ENCODE measurements at regions not wholly inside any gene's neighbourhood (a gene's known extent, or its start where the extent isn't known, plus 50 kb on each side); places are given as distances from the start of the nearest gene placed in this dataset.

DNA sequence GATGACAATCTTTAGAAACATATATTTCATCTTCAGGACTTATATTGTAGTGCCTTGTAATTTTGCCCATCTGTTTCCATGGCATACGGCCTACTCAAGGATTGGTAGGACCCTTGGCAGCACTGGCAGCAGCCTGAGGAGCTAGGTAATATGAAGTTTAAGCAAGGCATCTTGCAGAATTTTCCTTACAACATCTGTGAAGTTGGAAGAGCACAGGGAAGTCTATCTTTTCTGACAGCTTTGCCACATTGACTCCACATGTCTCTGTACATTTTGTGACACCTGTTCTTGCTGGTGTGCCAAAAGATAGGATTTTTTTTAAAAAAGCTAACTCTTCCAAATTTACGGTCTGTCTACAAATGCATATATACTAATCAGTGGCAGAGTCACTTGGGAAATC lies 1235.2 kb downstream of the PCDH7 start:
- intact Hi-C loops (cut with micrococcal nuclease; ENCODE audit: unreplicated experiment) (no loop called here), in situ Hi-C loops (cut with HindIII; ENCODE audit: low pct_unique_long_range_greater_than_20kb, low sequenced_read_pairs) (no loop called here)
- ChIA-PET CTCF (no interaction called here), POLR2A (no interaction called here)
- no peaks in the 10 kb centered on the region for H3K4me1 ChIP-seq (ENCODE audit: control insufficient read depth, insufficient read depth, low read length)
- H3K27ac ChIP-seq (ENCODE audit: low read length) = no peak overlapping the region
- no peak overlapping the region for H3K4me3 ChIP-seq (ENCODE audit: low read depth in 2 of 2, low read length in 2 of 2)
- H3K27me3 ChIP-seq (ENCODE audit: control insufficient read depth, insufficient read depth, low read length) = no peaks in the 10 kb centered on the region
- ATAC-seq (no peak), DNase-seq (ENCODE audit: low read depth, low spot score) (no peak)
- H3K36me3 ChIP-seq (ENCODE audit: control insufficient read depth, insufficient read depth, low read length) = no peaks in the 10 kb centered on the region
- BruUV-seq (replicated peaks) = no TSS peak
- no peaks in the 10 kb centered on the region for H3K9me3 ChIP-seq (ENCODE audit: control insufficient read depth, insufficient read depth, low read depth, low read length)
- TF ChIP-seq, protein P1, sequence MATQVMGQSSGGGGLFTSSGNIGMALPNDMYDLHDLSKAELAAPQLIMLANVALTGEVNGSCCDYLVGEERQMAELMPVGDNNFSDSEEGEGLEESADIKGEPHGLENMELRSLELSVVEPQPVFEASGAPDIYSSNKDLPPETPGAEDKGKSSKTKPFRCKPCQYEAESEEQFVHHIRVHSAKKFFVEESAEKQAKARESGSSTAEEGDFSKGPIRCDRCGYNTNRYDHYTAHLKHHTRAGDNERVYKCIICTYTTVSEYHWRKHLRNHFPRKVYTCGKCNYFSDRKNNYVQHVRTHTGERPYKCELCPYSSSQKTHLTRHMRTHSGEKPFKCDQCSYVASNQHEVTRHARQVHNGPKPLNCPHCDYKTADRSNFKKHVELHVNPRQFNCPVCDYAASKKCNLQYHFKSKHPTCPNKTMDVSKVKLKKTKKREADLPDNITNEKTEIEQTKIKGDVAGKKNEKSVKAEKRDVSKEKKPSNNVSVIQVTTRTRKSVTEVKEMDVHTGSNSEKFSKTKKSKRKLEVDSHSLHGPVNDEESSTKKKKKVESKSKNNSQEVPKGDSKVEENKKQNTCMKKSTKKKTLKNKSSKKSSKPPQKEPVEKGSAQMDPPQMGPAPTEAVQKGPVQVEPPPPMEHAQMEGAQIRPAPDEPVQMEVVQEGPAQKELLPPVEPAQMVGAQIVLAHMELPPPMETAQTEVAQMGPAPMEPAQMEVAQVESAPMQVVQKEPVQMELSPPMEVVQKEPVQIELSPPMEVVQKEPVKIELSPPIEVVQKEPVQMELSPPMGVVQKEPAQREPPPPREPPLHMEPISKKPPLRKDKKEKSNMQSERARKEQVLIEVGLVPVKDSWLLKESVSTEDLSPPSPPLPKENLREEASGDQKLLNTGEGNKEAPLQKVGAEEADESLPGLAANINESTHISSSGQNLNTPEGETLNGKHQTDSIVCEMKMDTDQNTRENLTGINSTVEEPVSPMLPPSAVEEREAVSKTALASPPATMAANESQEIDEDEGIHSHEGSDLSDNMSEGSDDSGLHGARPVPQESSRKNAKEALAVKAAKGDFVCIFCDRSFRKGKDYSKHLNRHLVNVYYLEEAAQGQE (IDR thresholded peaks at IDR 0.05; ENCODE audit: insufficient read depth in 1 of 2, low read depth in 2 of 2, low read length in 1 of 2) = no peak
- TF ChIP-seq POLR2AphosphoS5 (IDR thresholded peaks at IDR 0.05; ENCODE audit: low read depth, low read length) (no peak), TCF7L2 (IDR thresholded peaks at IDR 0.05; ENCODE audit: low read depth, low read length) (no peak), SIN3A (IDR thresholded peaks at IDR 0.05; ENCODE audit: borderline replicate concordance, insufficient read depth, low read depth, low read length) (no peak)
- TF ChIP-seq, protein P2, sequence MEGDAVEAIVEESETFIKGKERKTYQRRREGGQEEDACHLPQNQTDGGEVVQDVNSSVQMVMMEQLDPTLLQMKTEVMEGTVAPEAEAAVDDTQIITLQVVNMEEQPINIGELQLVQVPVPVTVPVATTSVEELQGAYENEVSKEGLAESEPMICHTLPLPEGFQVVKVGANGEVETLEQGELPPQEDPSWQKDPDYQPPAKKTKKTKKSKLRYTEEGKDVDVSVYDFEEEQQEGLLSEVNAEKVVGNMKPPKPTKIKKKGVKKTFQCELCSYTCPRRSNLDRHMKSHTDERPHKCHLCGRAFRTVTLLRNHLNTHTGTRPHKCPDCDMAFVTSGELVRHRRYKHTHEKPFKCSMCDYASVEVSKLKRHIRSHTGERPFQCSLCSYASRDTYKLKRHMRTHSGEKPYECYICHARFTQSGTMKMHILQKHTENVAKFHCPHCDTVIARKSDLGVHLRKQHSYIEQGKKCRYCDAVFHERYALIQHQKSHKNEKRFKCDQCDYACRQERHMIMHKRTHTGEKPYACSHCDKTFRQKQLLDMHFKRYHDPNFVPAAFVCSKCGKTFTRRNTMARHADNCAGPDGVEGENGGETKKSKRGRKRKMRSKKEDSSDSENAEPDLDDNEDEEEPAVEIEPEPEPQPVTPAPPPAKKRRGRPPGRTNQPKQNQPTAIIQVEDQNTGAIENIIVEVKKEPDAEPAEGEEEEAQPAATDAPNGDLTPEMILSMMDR (IDR thresholded peaks at IDR 0.05) = no peak

DNA sequence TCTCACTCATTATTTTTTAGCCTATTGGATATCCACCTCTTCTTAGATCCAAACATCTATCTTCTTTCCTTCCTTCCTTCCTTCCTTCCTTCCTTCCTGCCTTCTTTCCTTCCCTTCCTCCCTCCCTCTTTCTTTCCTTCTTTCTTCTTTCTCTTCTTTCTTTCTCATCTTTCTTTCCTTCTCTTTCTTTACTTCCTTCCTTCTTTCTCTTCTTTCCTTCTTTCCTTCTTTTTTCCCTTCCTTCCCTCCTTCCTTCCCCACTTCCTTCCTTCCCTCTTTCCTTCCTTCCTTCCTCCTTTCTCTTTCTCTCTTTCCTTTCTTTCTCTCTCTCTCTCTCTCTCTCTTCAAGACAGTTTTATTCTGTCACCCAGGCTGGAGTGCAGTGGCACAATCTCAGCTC lies 1239.8 kb downstream of the PCDH7 start:
- H3K9me3 ChIP-seq (ENCODE audit: control insufficient read depth, insufficient read depth, low read depth, low read length) = no peaks in the 10 kb centered on the region
- no peaks in the 10 kb centered on the region for H3K36me3 ChIP-seq (ENCODE audit: control insufficient read depth, insufficient read depth, low read length)
- H3K27ac ChIP-seq (ENCODE audit: low read length) = no peak overlapping the region
- ATAC-seq (no peak), DNase-seq (ENCODE audit: low read depth, low spot score) (no peak)
- ChIA-PET CTCF (no interaction called here), POLR2A (no interaction called here)
- H3K4me3 ChIP-seq (ENCODE audit: low read depth in 2 of 2, low read length in 2 of 2) = no peak overlapping the region
- TF ChIP-seq, protein P2 (IDR thresholded peaks at IDR 0.05) = no peak
- TF ChIP-seq SIN3A (IDR thresholded peaks at IDR 0.05; ENCODE audit: borderline replicate concordance, insufficient read depth, low read depth, low read length) (no peak), POLR2AphosphoS5 (IDR thresholded peaks at IDR 0.05; ENCODE audit: low read depth, low read length) (no peak), TCF7L2 (IDR thresholded peaks at IDR 0.05; ENCODE audit: low read depth, low read length) (no peak)
- TF ChIP-seq, protein P1 (IDR thresholded peaks at IDR 0.05; ENCODE audit: insufficient read depth in 1 of 2, low read depth in 2 of 2, low read length in 1 of 2) = no peak
- in situ Hi-C loops (cut with HindIII; ENCODE audit: low pct_unique_long_range_greater_than_20kb, low sequenced_read_pairs) = no loop called here
- H3K27me3 ChIP-seq (ENCODE audit: control insufficient read depth, insufficient read depth, low read length) = no peaks in the 10 kb centered on the region
- no peaks in the 10 kb centered on the region for H3K4me1 ChIP-seq (ENCODE audit: control insufficient read depth, insufficient read depth, low read length)
- intact Hi-C loops (cut with micrococcal nuclease; ENCODE audit: unreplicated experiment) = no loop called here
- no TSS peak for BruUV-seq (replicated peaks)

Data from Panc1 (cell line).